ENCODE measurements at regions not wholly inside any gene's neighbourhood (a gene's known extent, or its start where the extent isn't known, plus 50 kb on each side); places are given as distances from the start of the nearest gene placed in this dataset.
"Not testable (repeated sequence)": the region's sequence is repeated elsewhere in the genome, so short reads cannot be mapped to it uniquely, and the experiment has no call there.

- WGBS, 2 donors: 90 to 92% methylated on average over 16 of the region's 16 CpGs
- ATAC-seq (ENCODE audit: insufficient read depth, low FRiP score) (no peak), DNase-seq (no peak)
- Histone ChIP-seq H3K4me1 (ENCODE audit: control insufficient read depth in 5 of 5, insufficient read depth in 5 of 5, low read length in 5 of 5) (no peaks in the 10 kb centered on the region), H3K9me3 (ENCODE audit: control insufficient read depth in 4 of 4, insufficient read depth in 3 of 4, low read length in 3 of 4) (peaks cover 0 to 4% (median 0%) of the 10 kb centered on the region in 4 donors), H3K9ac (ENCODE audit: insufficient read depth in 1 of 2, low read length in 2 of 2) (no peak overlapping the region), H3K4me3 (no peak overlapping the region), H3K27ac (ENCODE audit: low read depth in 1 of 2, low read length in 1 of 2) (no peak overlapping the region), H3K27me3 (ENCODE audit: control insufficient read depth in 3 of 3, insufficient read depth in 3 of 3, low read length in 2 of 3) (no peaks in the 10 kb centered on the region), H3K36me3 (ENCODE audit: control insufficient read depth in 4 of 4, insufficient read depth in 4 of 4, low read length in 4 of 4) (no peaks in the 10 kb centered on the region)
- no peak for TF ChIP-seq CTCF (IDR thresholded peaks at IDR 0.05; ENCODE audit: control extremely low read depth, extremely low read depth)
Observed at GRCh38 chr5:24170026-24170425, 474.8 kb downstream of the CDH10 start.

- not testable (repeated sequence) for DNase-seq; ATAC-seq (ENCODE audit: insufficient read depth, low FRiP score); H3K4me3 ChIP-seq; H3K9me3 ChIP-seq (ENCODE audit: control insufficient read depth in 4 of 4, insufficient read depth in 3 of 4, low read length in 3 of 4); H3K36me3 ChIP-seq (ENCODE audit: control insufficient read depth in 4 of 4, insufficient read depth in 4 of 4, low read length in 4 of 4); H3K27me3 ChIP-seq (ENCODE audit: control insufficient read depth in 3 of 3, insufficient read depth in 3 of 3, low read length in 2 of 3); H3K27ac ChIP-seq (ENCODE audit: low read depth in 1 of 2, low read length in 1 of 2); H3K4me1 ChIP-seq (ENCODE audit: control insufficient read depth in 5 of 5, insufficient read depth in 5 of 5, low read length in 5 of 5); H3K9ac ChIP-seq (ENCODE audit: insufficient read depth in 1 of 2, low read length in 2 of 2)
- WGBS, 2 donors: 85 to 87% methylated on average over 2 of the region's 2 CpGs
Observed at GRCh38 chr5:24170930-24171329, 473.8 kb downstream of the CDH10 start.

- no peak for ATAC-seq (ENCODE audit: insufficient read depth, low FRiP score)
- no peaks in the 10 kb centered on the region for H3K36me3 ChIP-seq (ENCODE audit: control insufficient read depth in 4 of 4, insufficient read depth in 4 of 4, low read length in 4 of 4)
Observed at GRCh38 chr5:24177821-24178220, 467.0 kb downstream of the CDH10 start.

GRCh38 chr5:24183981-24184380 lies 460.8 kb downstream of the CDH10 start:
- Histone ChIP-seq H3K36me3 (ENCODE audit: control insufficient read depth in 4 of 4, insufficient read depth in 4 of 4, low read length in 4 of 4) (no peaks in the 10 kb centered on the region), H3K27me3 (ENCODE audit: control insufficient read depth in 3 of 3, insufficient read depth in 3 of 3, low read length in 2 of 3) (no peaks in the 10 kb centered on the region), H3K27ac (ENCODE audit: low read depth in 1 of 2, low read length in 1 of 2) (no peak overlapping the region), H3K9ac (ENCODE audit: insufficient read depth in 1 of 2, low read length in 2 of 2) (no peak overlapping the region), H3K9me3 (ENCODE audit: control insufficient read depth in 4 of 4, insufficient read depth in 3 of 4, low read length in 3 of 4) (no peaks in the 10 kb centered on the region), H3K4me1 (ENCODE audit: control insufficient read depth in 5 of 5, insufficient read depth in 5 of 5, low read length in 5 of 5) (no peaks in the 10 kb centered on the region), H3K4me3 (no peak overlapping the region)
- ATAC-seq (ENCODE audit: insufficient read depth, low FRiP score): no peak
- TF ChIP-seq CTCF (IDR thresholded peaks at IDR 0.05; ENCODE audit: control extremely low read depth, extremely low read depth): no peak
- no peak for DNase-seq
- WGBS, 2 donors: 83 to 85% methylated on average over 2 of the region's 2 CpGs

More at GRCh38 chr5:24177821-24178220, 467.0 kb downstream of the CDH10 start:
- Histone ChIP-seq H3K27ac (ENCODE audit: low read depth in 1 of 2, low read length in 1 of 2) (no peak overlapping the region), H3K27me3 (ENCODE audit: control insufficient read depth in 3 of 3, insufficient read depth in 3 of 3, low read length in 2 of 3) (no peaks in the 10 kb centered on the region), H3K4me3 (no peak overlapping the region), H3K4me1 (ENCODE audit: control insufficient read depth in 5 of 5, insufficient read depth in 5 of 5, low read length in 5 of 5) (no peaks in the 10 kb centered on the region), H3K9ac (ENCODE audit: insufficient read depth in 1 of 2, low read length in 2 of 2) (no peak overlapping the region), H3K9me3 (ENCODE audit: control insufficient read depth in 4 of 4, insufficient read depth in 3 of 4, low read length in 3 of 4) (no peaks in the 10 kb centered on the region)
- no peak for TF ChIP-seq CTCF (IDR thresholded peaks at IDR 0.05; ENCODE audit: control extremely low read depth, extremely low read depth)
- WGBS, 2 donors: 84% methylated on average over 4 of the region's 4 CpGs
- DNase-seq: no peak
